ENCODE measurements at regions not wholly inside any gene's neighbourhood (a gene's known extent, or its start where the extent isn't known, plus 50 kb on each side); places are given as distances from the start of the nearest gene placed in this dataset.

DNA sequence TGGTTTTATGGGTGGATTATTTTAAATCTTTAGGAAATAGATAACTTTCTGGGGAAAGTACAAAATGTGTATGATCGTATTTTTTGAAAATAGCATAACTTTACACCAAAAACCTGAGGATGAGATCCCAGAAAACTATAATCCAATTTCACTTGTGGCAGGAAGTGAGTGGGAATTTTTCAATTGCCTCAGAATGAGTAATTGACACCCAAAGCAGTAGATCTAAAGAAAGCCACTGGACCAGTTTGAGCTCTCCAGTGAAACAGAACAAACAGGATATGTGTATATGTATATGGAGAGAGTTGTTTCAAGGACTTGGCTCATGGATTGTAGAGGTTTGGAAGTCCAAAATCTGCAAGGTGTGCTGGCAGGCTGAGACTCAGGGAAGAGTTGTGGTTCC, 109.2 kb upstream of the SHB start:
- H3K9me2 ChIP-seq (replicated peaks; ENCODE audit: insufficient read depth), result no peaks in the 10 kb centered on the region
- no peaks in the 10 kb centered on the region for H3K79me2 ChIP-seq
- H3K9me3 ChIP-seq (ENCODE audit: low read depth), result no peaks in the 10 kb centered on the region
- H3K27ac ChIP-seq, result no peak overlapping the region
- no peaks in the 10 kb centered on the region for H3K4me1 ChIP-seq (ENCODE audit: insufficient read depth)
- no peak for DNase-seq (ENCODE audit: low spot score)
- no peak overlapping the region for H2AFZ ChIP-seq
- no peaks in the 10 kb centered on the region for H3K36me3 ChIP-seq (replicated peaks; ENCODE audit: insufficient read depth, low read depth)
- TF ChIP-seq EZH2 (IDR thresholded peaks at IDR 0.05; ENCODE audit: borderline replicate concordance) (no peak), EZH2phosphoT487 (IDR thresholded peaks at IDR 0.05; ENCODE audit: low read depth, severe bottlenecking, unreplicated experiment) (no peak)
- TF ChIP-seq, protein P1, sequence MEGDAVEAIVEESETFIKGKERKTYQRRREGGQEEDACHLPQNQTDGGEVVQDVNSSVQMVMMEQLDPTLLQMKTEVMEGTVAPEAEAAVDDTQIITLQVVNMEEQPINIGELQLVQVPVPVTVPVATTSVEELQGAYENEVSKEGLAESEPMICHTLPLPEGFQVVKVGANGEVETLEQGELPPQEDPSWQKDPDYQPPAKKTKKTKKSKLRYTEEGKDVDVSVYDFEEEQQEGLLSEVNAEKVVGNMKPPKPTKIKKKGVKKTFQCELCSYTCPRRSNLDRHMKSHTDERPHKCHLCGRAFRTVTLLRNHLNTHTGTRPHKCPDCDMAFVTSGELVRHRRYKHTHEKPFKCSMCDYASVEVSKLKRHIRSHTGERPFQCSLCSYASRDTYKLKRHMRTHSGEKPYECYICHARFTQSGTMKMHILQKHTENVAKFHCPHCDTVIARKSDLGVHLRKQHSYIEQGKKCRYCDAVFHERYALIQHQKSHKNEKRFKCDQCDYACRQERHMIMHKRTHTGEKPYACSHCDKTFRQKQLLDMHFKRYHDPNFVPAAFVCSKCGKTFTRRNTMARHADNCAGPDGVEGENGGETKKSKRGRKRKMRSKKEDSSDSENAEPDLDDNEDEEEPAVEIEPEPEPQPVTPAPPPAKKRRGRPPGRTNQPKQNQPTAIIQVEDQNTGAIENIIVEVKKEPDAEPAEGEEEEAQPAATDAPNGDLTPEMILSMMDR (IDR thresholded peaks at IDR 0.05; ENCODE audit: poor library complexity), result no peak
- no peaks in the 10 kb centered on the region for H4K20me1 ChIP-seq (ENCODE audit: insufficient read depth, poor library complexity, severe bottlenecking)
- no peaks in the 10 kb centered on the region for H3K27me3 ChIP-seq
- no peak overlapping the region for H3K4me3 ChIP-seq
- no peak overlapping the region for H3K4me2 ChIP-seq
- 79% methylated on average over 1 of the region's 1 CpG for WGBS (ENCODE audit: low lambda C conversion rate, missing lambda C conversion rate)

DNA sequence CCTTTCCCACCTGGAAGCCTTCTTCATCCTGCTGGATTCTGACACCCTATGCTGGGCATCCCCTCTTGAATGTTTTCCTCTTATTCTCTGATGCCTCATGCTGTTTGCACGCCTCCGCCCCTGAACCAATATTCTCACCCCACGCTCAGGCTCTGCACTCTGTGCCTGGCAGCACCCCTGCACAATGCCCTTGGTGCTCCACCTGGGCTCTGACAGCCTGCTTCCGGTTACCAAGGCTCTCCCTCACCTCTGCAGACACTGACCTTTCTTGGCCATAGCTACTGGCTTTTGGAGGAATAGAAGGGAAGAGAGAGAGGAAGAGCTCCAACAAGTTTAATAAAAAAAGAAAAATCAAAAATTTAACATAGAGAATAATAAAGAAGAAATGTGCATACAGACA, 108.7 kb upstream of the SHB start:
- no peak overlapping the region for H2AFZ ChIP-seq
- no peaks in the 10 kb centered on the region for H3K9me3 ChIP-seq (ENCODE audit: low read depth)
- no peaks in the 10 kb centered on the region for H4K20me1 ChIP-seq (ENCODE audit: insufficient read depth, poor library complexity, severe bottlenecking)
- DNase-seq (ENCODE audit: low spot score), result no peak
- H3K4me1 ChIP-seq (ENCODE audit: insufficient read depth), result peaks cover 5% of the 10 kb centered on the region
- no peak overlapping the region for H3K4me3 ChIP-seq
- TF ChIP-seq EZH2 (IDR thresholded peaks at IDR 0.05; ENCODE audit: borderline replicate concordance) (no peak), EZH2phosphoT487 (IDR thresholded peaks at IDR 0.05; ENCODE audit: low read depth, severe bottlenecking, unreplicated experiment) (no peak)
- TF ChIP-seq, protein P1 (IDR thresholded peaks at IDR 0.05; ENCODE audit: poor library complexity), result no peak
- H3K27me3 ChIP-seq, result no peaks in the 10 kb centered on the region
- H3K79me2 ChIP-seq, result no peaks in the 10 kb centered on the region
- H3K36me3 ChIP-seq (replicated peaks; ENCODE audit: insufficient read depth, low read depth), result no peaks in the 10 kb centered on the region
- H3K4me2 ChIP-seq, result no peak overlapping the region
- no peaks in the 10 kb centered on the region for H3K9me2 ChIP-seq (replicated peaks; ENCODE audit: insufficient read depth)
- WGBS (ENCODE audit: low lambda C conversion rate, missing lambda C conversion rate), result 95% methylated on average over 4 of the region's 4 CpGs
- H3K27ac ChIP-seq, result no peak overlapping the region

DNA sequence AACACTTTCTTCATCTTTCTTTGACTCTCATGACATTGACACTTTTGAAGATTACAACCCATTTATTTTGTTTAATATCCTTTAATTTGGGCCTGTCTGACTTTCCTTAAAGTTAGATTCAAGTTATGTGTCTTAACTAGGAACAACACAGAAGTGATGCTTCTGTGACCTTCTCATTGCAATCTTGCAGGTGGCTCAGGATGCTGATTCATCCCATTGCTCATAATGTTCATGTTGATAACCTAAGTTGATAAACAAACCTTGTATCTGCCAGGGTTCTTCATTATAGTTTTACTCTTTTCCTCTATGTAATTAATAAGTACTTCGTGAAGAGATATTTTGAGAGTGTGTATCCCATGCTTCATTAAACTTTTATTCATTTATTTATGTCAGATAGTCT, 107.2 kb upstream of the SHB start:
- Histone ChIP-seq H3K79me2 (no peaks in the 10 kb centered on the region), H3K4me1 (ENCODE audit: insufficient read depth) (peaks cover 18% of the 10 kb centered on the region), H2AFZ (no peak overlapping the region), H3K27me3 (no peaks in the 10 kb centered on the region), H3K4me3 (no peak overlapping the region), H4K20me1 (ENCODE audit: insufficient read depth, poor library complexity, severe bottlenecking) (no peaks in the 10 kb centered on the region), H3K36me3 (replicated peaks; ENCODE audit: insufficient read depth, low read depth) (no peaks in the 10 kb centered on the region), H3K9me3 (ENCODE audit: low read depth) (no peaks in the 10 kb centered on the region), H3K4me2 (no peak overlapping the region), H3K9me2 (replicated peaks; ENCODE audit: insufficient read depth) (no peaks in the 10 kb centered on the region), H3K27ac (no peak overlapping the region)
- no peak for DNase-seq (ENCODE audit: low spot score)
- WGBS (ENCODE audit: low lambda C conversion rate, missing lambda C conversion rate), result 100% methylated on average over 1 of the region's 1 CpG
- TF ChIP-seq, protein P1 (IDR thresholded peaks at IDR 0.05; ENCODE audit: poor library complexity), result no peak
- TF ChIP-seq EZH2 (IDR thresholded peaks at IDR 0.05; ENCODE audit: borderline replicate concordance) (no peak), EZH2phosphoT487 (IDR thresholded peaks at IDR 0.05; ENCODE audit: low read depth, severe bottlenecking, unreplicated experiment) (no peak)

DNA sequence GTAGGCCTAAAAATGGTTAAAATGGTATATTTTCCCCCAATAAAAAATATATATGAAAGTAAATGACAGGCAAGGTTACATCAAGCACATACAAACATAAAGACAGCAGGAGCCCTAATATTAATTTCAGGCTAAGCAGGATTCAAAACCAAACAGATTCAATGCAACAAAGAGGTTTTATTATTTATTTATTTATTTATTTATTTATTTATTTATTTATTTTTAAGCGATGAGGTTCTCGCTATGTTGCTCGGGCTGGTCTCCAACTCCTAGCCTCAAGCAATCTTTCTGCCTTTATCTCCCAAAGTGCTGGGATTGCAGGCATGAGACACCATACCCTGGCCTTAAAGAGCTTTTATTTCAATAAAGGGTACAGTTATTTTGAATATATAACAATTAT, 106.4 kb upstream of the SHB start:
- Histone ChIP-seq H4K20me1 (ENCODE audit: insufficient read depth, poor library complexity, severe bottlenecking) (no peaks in the 10 kb centered on the region), H3K4me2 (no peak overlapping the region), H3K4me3 (no peak overlapping the region), H3K27me3 (no peaks in the 10 kb centered on the region), H3K4me1 (ENCODE audit: insufficient read depth) (peaks cover 18% of the 10 kb centered on the region), H2AFZ (no peak overlapping the region), H3K79me2 (no peaks in the 10 kb centered on the region), H3K9me2 (replicated peaks; ENCODE audit: insufficient read depth) (no peaks in the 10 kb centered on the region), H3K9me3 (ENCODE audit: low read depth) (peaks cover under 1% of the 10 kb centered on the region), H3K36me3 (replicated peaks; ENCODE audit: insufficient read depth, low read depth) (no peaks in the 10 kb centered on the region), H3K27ac (no peak overlapping the region)
- 97% methylated on average over 3 of the region's 3 CpGs for WGBS (ENCODE audit: low lambda C conversion rate, missing lambda C conversion rate)
- TF ChIP-seq, protein P1 (IDR thresholded peaks at IDR 0.05; ENCODE audit: poor library complexity), result no peak
- no peak for TF ChIP-seq EZH2phosphoT487 (IDR thresholded peaks at IDR 0.05; ENCODE audit: low read depth, severe bottlenecking, unreplicated experiment)
- no peak for TF ChIP-seq EZH2 (IDR thresholded peaks at IDR 0.05; ENCODE audit: borderline replicate concordance)
- no peak for DNase-seq (ENCODE audit: low spot score)
